NCI-H82 (cell line): ENCODE measurements at regions not wholly inside any gene's neighbourhood (a gene's known extent, or its start where the extent isn't known, plus 50 kb on each side); places are given as distances from the start of the nearest gene placed in this dataset.

ENCODE experiments used
- DNase-seq: peaks from one replicate; lab custom pipeline; 2025; lab: John Stamatoyannopoulos, UW

DNA sequence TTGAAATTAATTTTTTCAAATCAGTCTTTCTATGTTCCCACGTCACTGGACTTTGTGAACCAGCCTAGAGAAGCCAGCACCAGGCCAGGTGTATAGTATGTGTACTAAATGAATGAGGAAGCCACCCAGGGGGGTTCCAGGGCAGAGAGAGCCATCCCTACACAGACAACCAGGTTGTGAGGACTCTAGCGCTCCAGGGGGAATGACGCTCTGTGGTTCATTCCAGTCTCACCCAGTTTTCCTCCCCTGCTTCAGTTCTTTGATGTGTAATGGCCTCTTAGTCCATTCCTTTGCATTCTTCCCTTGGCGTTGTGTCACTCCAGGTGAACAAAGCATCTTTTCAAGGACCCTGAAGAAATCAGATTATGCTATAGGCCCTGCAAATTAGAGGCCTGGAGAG lies 330.6 kb downstream of the NSG2 start:
- no peak for DNase-seq

DNA sequence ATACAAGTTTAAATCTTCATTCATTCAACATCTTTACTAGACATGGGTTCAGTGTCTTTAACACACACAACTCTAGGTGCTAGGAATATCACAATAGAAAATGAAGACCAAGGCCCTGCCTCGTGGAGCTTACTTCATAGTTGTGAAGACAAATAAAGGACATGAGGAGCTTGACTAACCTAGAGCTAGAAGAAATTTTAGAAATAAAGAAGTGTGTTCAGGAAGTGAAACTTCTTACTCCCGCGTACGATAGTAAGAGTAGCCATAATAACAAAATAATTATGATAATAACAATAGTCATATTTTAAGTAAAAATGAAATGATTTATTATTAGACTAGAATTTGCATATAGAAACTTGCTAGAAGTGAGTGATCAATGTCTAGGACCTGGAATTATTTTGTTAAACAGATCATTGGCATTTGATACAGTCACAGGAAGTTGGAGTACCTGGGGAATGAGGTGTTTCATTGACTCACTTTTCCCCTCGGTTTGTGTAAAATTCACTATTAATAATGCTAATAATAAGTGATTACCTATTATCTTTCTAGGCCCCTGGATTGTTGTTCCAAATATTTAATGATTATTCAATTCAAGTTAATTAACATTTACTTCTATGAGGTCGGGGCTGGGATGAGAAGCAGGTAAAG lies 331.3 kb downstream of the NSG2 start:
- DNase-seq, result no peak

DNA sequence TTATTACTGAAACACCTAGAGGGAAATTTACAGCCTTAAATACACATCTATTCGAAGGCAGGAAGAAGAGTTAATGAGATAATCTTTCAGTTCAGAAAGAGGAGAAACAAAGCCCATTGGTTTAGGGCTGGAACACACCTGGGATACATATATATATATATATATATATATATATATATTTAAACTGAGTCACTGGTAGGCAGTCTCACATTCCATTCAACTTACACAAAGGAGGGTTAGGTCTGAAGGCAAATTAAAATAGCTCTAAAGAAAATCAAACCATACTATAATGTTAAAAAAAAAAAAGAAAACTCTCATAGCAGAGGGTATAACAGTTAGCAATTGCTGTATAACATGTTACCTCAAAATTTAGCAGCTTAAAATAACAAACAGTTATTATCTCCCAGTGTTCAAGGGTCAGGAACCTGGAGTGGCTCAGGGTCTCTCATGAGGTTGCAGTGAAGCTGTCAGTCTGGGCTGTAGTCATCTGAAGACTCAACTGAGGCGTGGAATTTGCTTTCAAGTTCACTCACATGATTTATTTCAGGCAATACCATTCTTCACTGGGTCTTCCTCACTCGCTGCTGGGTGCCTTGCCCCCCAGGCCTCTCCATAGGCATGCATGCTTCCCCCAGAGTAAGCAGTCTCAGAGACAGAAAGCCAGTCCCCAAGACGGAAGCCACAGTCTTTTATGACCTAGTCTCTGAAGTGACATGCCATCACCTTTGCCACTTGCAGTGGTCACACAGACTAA lies 332.8 kb downstream of the NSG2 start:
- no peak for DNase-seq

DNA sequence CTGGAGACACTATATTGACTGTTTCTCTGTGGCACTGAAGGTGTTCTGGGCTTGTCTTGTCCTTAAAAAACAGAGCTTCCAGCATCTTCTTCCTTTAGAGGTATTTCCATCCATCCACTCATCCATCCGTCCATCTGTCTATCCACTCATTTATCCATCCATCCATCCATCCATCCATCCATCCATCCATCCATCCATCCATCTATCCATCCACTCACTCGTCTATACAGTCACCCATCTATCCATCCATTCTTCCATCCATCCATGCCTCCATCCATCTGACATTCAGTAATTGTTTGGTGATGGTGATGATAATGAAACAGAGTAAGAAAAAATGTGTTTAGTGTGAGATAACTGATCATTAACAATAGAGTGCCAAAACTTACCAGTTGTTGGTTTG lies 334.8 kb downstream of the NSG2 start:
- no peak for DNase-seq

DNA sequence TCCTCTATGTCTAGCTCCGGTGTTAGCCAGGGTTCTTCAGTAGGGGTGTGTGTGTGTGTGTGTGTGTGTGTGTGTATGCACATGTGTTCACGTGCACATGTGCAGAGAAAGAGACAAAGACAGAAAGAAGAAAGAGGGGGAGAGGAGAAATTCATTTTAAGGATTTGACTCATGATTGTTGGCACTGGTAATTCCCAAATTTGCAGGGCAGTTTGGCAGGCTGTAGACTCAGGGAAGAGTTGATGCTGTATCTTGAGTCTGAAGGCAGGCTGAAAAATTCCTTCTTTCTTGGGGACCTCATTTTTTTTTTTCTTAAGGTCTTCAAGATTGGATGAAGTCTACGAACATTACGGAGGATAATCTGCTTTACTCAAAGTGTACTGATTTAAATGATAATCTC lies 335.7 kb downstream of the NSG2 start:
- no peak for DNase-seq

DNA sequence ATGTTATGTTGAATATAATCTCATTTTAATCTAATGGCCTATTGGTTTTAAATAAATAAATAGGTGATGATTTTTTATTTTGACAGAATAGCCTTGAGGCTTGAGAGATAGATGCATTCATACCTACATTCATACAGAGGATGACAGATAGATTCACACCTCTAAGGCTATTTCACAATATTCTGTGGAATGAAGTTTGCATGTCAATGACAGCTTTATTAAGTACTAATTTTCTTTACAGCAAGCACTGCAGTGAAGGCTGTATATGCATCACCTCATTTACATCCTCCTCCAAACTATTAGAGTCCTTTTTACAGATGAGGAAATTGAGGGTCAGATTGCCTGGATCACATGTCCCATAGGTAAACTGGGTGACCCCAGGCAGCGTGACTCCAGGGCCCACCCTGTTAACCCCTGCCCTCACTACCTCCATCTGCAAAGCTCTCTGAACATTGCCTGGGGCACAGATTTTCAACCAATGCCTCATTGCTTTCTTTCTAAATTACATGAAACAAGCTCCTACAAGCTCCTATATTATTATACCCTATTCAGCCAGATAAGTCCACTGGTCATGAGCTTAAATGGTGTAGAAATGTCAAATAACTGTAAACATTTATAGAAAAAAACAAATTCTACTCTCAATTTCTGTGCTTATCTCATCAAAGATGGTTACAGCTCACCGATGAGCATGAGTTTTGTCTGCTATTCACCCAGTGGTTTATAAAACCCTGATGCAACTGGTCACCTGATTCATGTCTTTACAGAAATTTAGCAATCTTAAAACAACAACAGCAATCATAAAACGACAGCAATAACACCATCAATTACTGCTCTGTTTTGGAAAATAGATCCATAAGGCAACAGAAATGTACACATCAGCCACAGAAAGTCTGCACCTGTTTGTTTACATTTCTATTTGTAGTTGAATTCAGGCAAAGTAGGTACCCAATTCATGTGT lies 338.0 kb downstream of the NSG2 start:
- no peak for DNase-seq

DNA sequence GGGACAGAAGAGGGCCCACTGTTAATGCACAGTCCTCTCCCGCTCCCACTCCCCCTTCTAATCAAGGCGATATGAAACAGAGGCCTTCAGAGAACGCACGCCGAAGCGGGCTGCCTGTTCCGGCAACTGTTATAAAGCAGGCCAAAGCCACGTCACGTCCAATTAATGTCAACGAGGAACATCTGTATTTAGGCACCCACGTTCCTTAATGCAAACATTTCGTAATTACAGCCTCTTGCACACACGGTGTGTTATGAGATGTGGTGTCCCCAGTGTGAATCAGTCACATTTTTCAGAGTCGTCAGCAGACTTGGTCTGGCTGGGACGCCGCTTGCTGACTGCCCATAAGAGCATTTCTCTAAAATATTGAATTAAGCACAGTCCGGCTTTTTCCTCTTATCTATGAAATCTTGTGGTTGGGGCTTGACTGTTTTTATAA lies 339.0 kb downstream of the NSG2 start:
- DNase-seq, result no peak

DNA sequence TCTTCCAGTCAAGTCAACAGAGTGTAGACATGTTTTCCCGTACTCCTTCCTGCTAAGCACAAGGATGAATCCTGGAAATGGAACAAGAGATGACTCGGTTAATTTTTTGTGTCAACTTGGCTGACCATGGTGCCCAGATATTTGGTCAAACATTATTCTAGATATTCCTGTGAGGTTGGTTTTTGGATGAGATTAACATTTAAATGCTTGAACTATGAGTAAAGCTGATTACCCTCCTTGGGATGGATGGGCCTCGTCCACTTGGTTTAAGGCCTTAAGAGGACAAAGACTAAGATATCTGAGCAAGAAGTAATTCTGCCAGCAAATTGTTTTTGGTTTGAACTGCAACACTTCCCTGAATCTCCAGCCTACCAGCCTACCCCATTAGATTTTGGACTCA lies 338.1 kb upstream of the MSX2 start:
- no peak for DNase-seq

DNA sequence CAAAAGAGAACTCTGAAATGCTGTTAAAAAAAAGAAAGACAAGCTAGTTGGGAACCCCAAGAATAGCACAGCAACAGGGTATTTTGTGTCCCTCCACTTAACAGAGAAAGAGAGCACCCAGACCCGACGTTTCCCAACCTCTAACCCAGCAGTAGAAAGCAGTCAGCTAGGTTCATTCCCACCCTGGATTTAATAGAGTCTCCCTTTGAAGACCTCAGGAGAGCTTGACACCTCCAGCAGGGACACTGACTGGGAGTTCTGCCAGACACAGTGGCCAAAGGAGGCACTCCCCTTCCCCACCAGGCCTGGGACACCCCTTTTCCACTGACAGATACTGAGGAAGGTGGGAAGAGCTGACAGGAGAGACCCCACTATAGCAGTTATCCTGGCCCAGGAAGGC lies 337.5 kb upstream of the MSX2 start:
- DNase-seq, result no peak

DNA sequence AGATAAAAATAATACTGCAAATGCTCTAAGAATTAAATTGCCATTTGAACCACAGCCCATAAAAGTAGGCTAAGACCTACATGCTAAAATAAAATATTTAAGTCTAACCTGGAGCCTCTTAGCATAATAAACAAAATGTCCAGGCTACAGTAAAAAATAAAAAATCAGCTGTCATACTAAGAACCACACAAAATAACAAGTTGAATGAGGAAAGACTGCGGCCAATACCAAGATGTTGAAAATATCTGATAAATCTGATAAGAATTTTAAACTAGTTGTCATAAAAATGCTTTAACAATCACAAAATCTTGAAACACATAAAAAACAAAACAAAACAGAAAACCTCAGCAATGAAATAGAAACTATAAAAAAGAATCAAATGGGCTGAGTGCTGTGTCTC lies 336.9 kb upstream of the MSX2 start:
- DNase-seq, result no peak

DNA sequence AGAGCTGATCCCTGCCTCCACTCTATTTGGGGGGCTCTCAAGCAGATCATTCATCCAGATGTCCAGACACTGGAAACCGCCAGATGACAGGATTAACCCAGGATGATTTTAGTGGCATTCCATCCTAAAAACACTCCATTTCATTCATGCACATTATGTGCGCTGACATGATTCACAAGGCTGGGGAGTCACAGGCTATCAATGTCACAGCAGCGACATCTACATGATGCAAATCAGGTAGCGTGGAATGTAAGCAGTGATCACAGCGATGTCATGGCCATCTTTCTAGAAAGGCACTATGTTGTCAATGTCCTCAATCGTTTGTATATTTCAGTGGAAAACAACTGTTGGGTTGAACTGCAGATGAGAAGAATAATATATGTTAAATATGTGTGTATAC lies 331.5 kb upstream of the MSX2 start:
- DNase-seq, result no peak

DNA sequence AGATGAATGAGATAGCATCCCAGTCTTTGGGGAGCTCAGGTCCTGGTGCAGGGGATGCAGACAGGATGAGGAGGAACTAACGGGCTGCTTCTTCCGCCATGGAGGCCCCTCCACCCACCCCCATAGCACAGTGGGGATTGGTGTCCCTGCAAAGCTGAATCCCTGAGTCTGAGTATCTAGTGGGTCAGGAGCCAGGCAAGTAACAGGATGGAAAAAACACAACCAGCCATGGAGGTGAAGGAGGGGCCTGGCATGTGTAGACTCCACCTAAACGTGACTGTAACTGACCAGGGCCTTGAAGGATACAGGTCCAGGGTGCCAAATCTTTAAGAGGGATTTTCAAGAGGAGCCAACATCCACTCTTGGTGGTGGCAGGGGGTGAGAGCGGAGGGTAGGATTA lies 327.8 kb upstream of the MSX2 start:
- no peak for DNase-seq

DNA sequence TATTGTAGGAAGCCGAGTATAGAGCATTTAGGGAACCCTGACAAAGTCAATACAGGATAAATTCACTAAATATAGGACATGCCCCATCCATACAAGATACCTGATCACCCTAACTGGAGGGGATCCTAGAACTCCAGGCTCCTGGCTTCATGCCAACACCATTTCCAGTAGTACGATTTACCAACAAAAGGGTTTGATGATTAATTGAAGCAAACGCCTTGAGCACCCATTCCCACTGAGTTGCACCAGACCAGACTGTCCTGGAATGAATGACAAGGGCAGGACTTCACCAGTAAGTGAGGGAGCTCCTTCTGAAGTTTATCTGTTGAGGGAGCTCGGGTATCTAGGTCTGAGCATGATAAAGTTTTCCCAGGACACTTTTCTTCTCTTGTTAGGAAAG lies 327.2 kb upstream of the MSX2 start:
- DNase-seq, result no peak

DNA sequence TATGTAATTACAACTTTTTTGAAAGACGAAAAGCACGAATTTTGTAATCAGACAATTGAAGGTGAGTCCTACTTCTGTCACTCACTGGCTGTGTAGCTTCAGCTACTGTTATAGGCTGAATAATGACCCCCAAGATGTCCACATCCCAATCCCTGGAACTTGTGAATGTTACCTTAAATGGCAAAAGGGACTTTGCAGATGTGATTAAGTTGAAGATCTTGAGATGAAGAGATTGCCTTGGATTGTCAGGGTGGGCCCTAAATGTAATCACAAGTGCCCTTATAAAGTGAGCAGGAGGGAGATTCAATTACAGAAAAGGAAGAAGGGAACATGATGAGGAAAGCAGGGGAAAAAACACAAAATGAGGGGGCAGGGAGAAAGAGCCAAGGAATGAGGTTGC lies 326.2 kb upstream of the MSX2 start:
- no peak for DNase-seq

DNA sequence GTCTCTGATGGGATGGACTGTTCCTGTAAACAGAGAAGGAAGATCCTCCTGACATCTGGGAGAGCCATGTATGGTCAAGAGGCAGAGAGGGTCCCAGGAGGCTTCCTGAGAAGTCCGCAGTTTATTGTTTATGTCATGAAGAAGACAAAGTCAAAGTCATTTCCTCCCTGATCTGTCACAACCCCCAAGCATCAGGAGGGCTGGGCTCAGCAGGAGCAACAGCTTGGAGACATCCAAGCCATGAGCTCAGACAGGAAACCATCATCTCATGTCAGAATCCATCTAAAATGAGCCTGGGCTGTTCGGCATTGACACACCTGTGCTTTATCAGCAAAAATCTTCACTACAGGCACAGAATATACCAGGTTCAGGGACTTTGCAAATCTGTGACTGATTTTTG lies 325.0 kb upstream of the MSX2 start:
- no peak for DNase-seq

DNA sequence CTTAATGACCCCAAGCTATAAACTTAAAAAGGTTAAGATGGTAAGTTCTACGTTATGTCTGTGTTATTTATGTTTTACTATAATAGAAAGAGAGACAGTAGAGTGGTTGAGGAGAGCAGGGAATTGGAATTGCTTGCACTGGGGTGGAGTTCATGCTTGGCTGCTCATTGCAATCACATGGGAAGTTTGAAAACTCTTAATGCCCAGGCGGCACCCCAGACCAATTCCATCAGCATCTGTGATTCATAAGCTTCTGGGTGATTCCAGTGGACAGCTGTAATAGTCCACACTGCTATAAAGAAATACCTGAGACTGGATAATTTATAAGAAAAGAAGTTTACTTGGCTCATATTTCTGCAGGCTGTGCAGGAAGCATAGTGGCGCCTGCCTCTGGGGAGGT lies 323.9 kb upstream of the MSX2 start:
- no peak for DNase-seq

DNA sequence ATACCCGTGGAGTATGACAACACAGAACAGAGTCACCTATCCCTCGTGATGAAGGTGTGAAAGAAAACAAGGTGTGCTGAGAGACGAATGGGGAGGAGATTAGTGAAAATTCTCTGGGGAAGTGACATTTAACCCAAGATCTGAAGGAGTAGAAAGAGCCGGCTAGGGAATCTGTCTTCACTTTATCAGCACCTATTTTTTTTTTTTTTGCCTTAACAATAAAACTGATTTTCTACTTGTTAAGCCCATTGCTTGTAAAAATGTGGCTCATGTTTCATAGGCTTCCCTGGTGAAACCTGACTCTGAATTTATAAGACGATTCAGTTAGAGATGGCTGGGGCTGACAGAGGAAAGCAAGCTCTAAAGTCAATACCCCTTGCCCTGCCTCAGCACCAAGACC lies 322.6 kb upstream of the MSX2 start:
- DNase-seq, result no peak

DNA sequence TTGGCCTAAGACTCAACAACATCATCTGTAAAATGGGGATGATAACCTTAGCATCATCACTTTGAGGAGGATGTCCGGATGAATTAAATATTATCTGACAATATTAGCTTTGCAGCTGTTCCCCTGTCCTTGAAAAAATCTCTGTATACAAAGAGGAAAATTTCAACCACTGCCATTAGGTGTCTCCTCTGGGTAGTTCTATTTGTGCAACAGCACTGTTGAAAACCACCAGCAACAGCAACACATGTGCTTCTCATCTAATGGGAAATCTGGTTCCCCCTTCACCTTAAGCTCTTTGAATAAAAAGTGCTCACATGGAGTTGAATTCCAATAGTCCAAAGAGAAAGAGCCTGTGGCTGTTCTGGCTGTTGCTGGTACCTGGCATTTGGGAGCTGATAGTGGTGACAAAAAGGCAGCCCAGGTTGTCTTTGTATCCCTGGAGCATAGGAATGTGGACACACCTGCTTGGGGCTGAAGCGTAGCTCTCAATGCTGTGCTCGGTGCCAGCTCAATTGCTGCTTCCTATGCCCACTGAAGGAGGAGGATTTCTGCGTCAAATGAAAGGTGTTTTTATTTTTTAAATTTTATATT lies 322.1 kb upstream of the MSX2 start:
- no peak for DNase-seq

DNA sequence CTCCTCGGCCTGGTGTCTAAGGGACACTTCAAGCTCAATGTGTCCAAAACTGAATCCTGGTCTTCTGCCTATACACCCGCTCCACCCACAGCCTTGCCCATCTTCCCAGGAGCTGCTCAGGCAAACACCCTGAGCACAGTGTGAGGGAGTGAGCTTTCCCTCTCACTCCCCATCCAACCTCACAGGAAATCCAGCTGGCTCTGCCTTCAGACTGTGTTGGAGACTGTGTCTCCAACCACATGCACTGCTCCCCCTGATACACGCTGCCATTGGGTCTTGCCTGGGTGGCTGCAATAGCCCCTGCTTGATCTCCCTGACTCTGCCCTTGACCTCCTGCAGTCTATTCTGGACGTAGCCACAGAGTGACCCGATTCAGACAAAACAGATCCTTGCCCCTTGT lies 319.5 kb upstream of the MSX2 start:
- no peak for DNase-seq

DNA sequence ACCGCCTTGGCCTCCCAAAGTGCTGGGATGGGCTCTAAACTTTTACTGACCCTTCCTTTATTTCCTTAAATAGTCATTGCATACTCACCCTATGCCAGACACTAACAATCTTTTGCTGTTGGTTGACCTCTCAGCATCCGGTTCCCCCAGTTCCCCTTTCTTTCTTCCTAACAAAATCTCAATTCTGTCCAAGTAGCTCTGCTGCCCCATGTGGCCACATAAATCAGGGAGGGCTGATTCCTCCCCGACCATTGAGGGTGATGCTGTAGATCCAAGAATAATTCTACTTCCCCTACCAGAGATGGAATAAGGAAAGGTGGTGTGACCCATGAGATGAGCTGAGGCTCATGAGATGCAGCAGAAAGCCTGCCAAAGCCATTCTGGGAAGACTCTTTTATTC lies 315.3 kb upstream of the MSX2 start:
- no peak for DNase-seq

DNA sequence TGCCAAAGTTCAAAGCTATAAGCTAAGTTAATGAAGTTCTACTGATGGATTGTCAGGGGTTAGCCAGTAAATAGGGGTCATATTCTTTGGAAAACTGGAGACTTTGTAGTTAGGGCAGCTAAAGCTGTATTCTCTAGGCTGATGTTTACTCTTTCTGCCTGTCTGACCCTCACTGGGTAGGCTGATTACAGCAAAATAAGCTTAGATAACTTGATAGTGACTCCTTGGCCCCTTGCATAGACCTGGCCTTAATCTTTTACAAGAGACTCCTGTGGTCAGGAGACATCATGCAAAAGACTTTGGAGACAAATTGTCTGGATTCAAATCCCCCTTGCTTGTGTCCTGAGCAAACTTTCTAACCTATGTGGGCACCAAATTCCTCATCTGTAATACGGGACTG lies 314.4 kb upstream of the MSX2 start:
- no peak for DNase-seq

DNA sequence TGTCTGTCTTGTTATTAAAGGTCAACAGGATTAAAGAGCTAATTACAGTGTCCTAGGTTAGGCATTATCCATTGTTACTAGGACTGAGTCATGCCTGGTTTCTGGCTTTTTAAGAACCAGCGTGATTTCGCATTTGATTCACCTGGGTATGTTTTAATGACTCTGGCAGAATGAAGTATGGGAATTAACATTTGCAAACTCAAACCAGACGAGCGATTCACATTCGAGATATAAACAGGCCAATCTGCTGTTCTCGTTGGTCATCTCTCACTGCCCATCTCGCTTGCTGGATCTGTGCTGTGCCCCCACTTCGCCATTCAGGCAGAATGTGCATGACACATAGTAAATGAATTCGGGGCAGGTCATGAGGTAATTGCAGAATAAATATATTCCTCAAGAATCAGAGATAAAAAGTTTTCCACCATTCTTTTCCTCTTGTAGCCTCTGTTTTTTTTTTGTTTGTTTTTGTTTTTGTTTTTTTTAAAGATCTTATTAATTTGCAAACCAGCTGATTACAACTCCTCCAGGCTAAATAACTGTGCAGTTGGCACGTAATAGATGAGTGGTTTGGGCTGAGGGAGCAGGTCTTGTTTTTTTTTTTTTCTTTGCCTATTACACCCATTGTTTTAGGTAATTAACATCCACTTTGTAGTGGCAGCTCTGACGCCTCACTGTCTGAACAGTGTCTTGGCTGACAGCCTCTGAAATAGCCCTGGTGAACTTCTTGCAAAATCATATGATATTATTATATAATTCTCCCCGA lies 313.5 kb upstream of the MSX2 start:
- DNase-seq, result no peak
